ENCODE measurements at regions not wholly inside any gene's neighbourhood (a gene's known extent, or its start where the extent isn't known, plus 50 kb on each side); places are given as distances from the start of the nearest gene placed in this dataset.
"Not testable (repeated sequence)": the region's sequence is repeated elsewhere in the genome, so short reads cannot be mapped to it uniquely, and the experiment has no call there.

GRCh38 chr16:26396511-26397235, 670.1 kb upstream of the C16orf82 start:
- Mint-ChIP-seq H3K4me3 (no peak overlapping the region), H3K36me3 (ENCODE audit: low read depth) (no peaks in the 10 kb centered on the region), H3K9me3 (ENCODE audit: low read depth) (peaks cover 3% of the 10 kb centered on the region), H3K27ac (no peak overlapping the region), H3K27me3 (peaks cover 16% of the 10 kb centered on the region), H3K4me1 (no peaks in the 10 kb centered on the region)
- ATAC-seq (no peak), DNase-seq (no peak)
- ChIA-PET CTCF (no interaction called here), POLR2A (interaction anchor here (0.6 to 0.7 kb wide), 2 partner anchors 35 to 525 kb away, joined by 4 to 5 read pairs; no protein-coding TSS in a partner anchor)
- intact Hi-C loops (cut with DNase I, micrococcal nuclease), result no loop called here

- H3K27me3 Mint-ChIP-seq, result peaks cover 9% of the 10 kb centered on the region
- POLR2A ChIA-PET, result no interaction called here
- no peak for ATAC-seq
- H3K27ac Mint-ChIP-seq, result no peak overlapping the region
- no peaks in the 10 kb centered on the region for H3K4me1 Mint-ChIP-seq
- H3K36me3 Mint-ChIP-seq (ENCODE audit: low read depth), result no peaks in the 10 kb centered on the region
- no peak for DNase-seq
- H3K9me3 Mint-ChIP-seq (ENCODE audit: low read depth), result peaks cover 2% of the 10 kb centered on the region
- intact Hi-C loops (cut with DNase I, micrococcal nuclease), result no loop called here
- CTCF ChIA-PET, result no interaction called here
- H3K4me3 Mint-ChIP-seq, result no peak overlapping the region
These were observed 652.9 kb upstream of the C16orf82 start for GRCh38 chr16:26413780-26414179.

- DNase-seq; CTCF ChIA-PET; H3K27ac Mint-ChIP-seq; intact Hi-C loops (cut with DNase I, micrococcal nuclease); POLR2A ChIA-PET; ATAC-seq; H3K9me3 Mint-ChIP-seq (ENCODE audit: low read depth); H3K36me3 Mint-ChIP-seq (ENCODE audit: low read depth); H3K27me3 Mint-ChIP-seq; H3K4me3 Mint-ChIP-seq; H3K4me1 Mint-ChIP-seq: not testable (repeated sequence)
These were observed 647.3 kb upstream of the C16orf82 start for GRCh38 chr16:26419458-26419857.

GRCh38 chr16:26430618-26431017, 636.1 kb upstream of the C16orf82 start:
- Mint-ChIP-seq H3K4me1 (no peaks in the 10 kb centered on the region), H3K36me3 (ENCODE audit: low read depth) (no peaks in the 10 kb centered on the region)
- CTCF ChIA-PET, result no interaction called here

GRCh38 chr16:26433807-26434206, 632.9 kb upstream of the C16orf82 start:
- intact Hi-C loops (cut with DNase I, micrococcal nuclease), result no loop called here
- H3K9me3 Mint-ChIP-seq (ENCODE audit: low read depth), result peaks cover 5% of the 10 kb centered on the region

More at GRCh38 chr16:26430618-26431017, 636.1 kb upstream of the C16orf82 start:
- peaks cover 8% of the 10 kb centered on the region for H3K27me3 Mint-ChIP-seq
- H3K9me3 Mint-ChIP-seq (ENCODE audit: low read depth), result peaks cover 5% of the 10 kb centered on the region
- H3K4me3 Mint-ChIP-seq, result no peak overlapping the region
- no peak for DNase-seq
- intact Hi-C loops (cut with DNase I, micrococcal nuclease), result no loop called here
- H3K27ac Mint-ChIP-seq, result no peak overlapping the region
- no peak for ATAC-seq
- POLR2A ChIA-PET, result no interaction called here

GRCh38 chr16:26441178-26441577, 625.5 kb upstream of the C16orf82 start:
- intact Hi-C loops (cut with DNase I, micrococcal nuclease), result no loop called here
- DNase-seq (no peak), ATAC-seq (no peak)
- ChIA-PET POLR2A (no interaction called here), CTCF (no interaction called here)
- Mint-ChIP-seq H3K4me3 (no peak overlapping the region), H3K36me3 (ENCODE audit: low read depth) (no peaks in the 10 kb centered on the region), H3K27ac (no peak overlapping the region), H3K4me1 (no peaks in the 10 kb centered on the region), H3K9me3 (ENCODE audit: low read depth) (no peaks in the 10 kb centered on the region), H3K27me3 (peaks cover 10% of the 10 kb centered on the region)

More at GRCh38 chr16:26433807-26434206, 632.9 kb upstream of the C16orf82 start:
- no peak for DNase-seq
- no peak overlapping the region for H3K4me3 Mint-ChIP-seq
- ChIA-PET CTCF (no interaction called here), POLR2A (no interaction called here)
- no peaks in the 10 kb centered on the region for H3K4me1 Mint-ChIP-seq
- H3K27me3 Mint-ChIP-seq, result peaks cover 6% of the 10 kb centered on the region
- no peak for ATAC-seq
- H3K36me3 Mint-ChIP-seq (ENCODE audit: low read depth), result no peaks in the 10 kb centered on the region
- H3K27ac Mint-ChIP-seq, result no peak overlapping the region

- no peak for ATAC-seq
- Mint-ChIP-seq H3K9me3 (ENCODE audit: low read depth) (no peaks in the 10 kb centered on the region), H3K27ac (no peak overlapping the region), H3K4me1 (no peaks in the 10 kb centered on the region), H3K4me3 (no peak overlapping the region), H3K36me3 (ENCODE audit: low read depth) (no peaks in the 10 kb centered on the region), H3K27me3 (peaks cover 10% of the 10 kb centered on the region)
- intact Hi-C loops (cut with DNase I, micrococcal nuclease), result no loop called here
- ChIA-PET POLR2A (no interaction called here), CTCF (interaction anchor here (1.0 kb wide), 1 partner anchor 9 kb away, joined by 3 read pairs; no protein-coding TSS in a partner anchor)
- DNase-seq, result no peak
These were observed 624.4 kb upstream of the C16orf82 start for GRCh38 chr16:26442321-26442720.

- no peak for DNase-seq
- H3K9me3 Mint-ChIP-seq (ENCODE audit: low read depth), result no peaks in the 10 kb centered on the region
- POLR2A ChIA-PET, result no interaction called here
- intact Hi-C loops (cut with DNase I, micrococcal nuclease), result no loop called here
- H3K4me1 Mint-ChIP-seq, result no peaks in the 10 kb centered on the region
- H3K27ac Mint-ChIP-seq, result no peak overlapping the region
- no peak overlapping the region for H3K4me3 Mint-ChIP-seq
- ATAC-seq, result no peak
- no peaks in the 10 kb centered on the region for H3K36me3 Mint-ChIP-seq (ENCODE audit: low read depth)
- peaks cover 2% of the 10 kb centered on the region for H3K27me3 Mint-ChIP-seq
- CTCF ChIA-PET, result no interaction called here
These were observed 619.2 kb upstream of the C16orf82 start for GRCh38 chr16:26447570-26447969.

GRCh38 chr16:26453215-26453614, 613.5 kb upstream of the C16orf82 start:
- no peaks in the 10 kb centered on the region for H3K4me1 Mint-ChIP-seq
- H3K36me3 Mint-ChIP-seq (ENCODE audit: low read depth), result no peaks in the 10 kb centered on the region
- POLR2A ChIA-PET, result no interaction called here

GRCh38 chr16:26454102-26454501, 612.6 kb upstream of the C16orf82 start:
- CTCF ChIA-PET, result interaction anchor here (0.9 kb wide), 1 partner anchor 8 kb away, joined by 3 read pairs; no protein-coding TSS in a partner anchor

More at GRCh38 chr16:26453215-26453614, 613.5 kb upstream of the C16orf82 start:
- no peak overlapping the region for H3K27ac Mint-ChIP-seq
- peaks cover 11% of the 10 kb centered on the region for H3K27me3 Mint-ChIP-seq
- CTCF ChIA-PET, result interaction anchor here (0.5 to 0.8 kb wide), 3 partner anchors 193 to 905 kb away, joined by 3 read pairs; no protein-coding TSS in a partner anchor
- H3K9me3 Mint-ChIP-seq (ENCODE audit: low read depth), result no peaks in the 10 kb centered on the region
- intact Hi-C loops (cut with DNase I, micrococcal nuclease), result loop anchor here in 1 of 2 experiments (2.0 kb wide), 1 partner anchor 614 kb away; no protein-coding TSS in a partner anchor
- H3K4me3 Mint-ChIP-seq, result no peak overlapping the region
- DNase-seq (no peak), ATAC-seq (no peak)

GRCh38 chr16:26456074-26456473, 610.7 kb upstream of the C16orf82 start:
- Mint-ChIP-seq H3K27ac (no peak overlapping the region), H3K4me3 (no peak overlapping the region), H3K27me3 (peaks cover 17% of the 10 kb centered on the region), H3K36me3 (ENCODE audit: low read depth) (no peaks in the 10 kb centered on the region), H3K9me3 (ENCODE audit: low read depth) (no peaks in the 10 kb centered on the region), H3K4me1 (no peaks in the 10 kb centered on the region)
- intact Hi-C loops (cut with DNase I, micrococcal nuclease), result no loop called here
- POLR2A ChIA-PET, result no interaction called here
- no peak for ATAC-seq
- CTCF ChIA-PET, result interaction anchor here (0.7 kb wide), 1 partner anchor 634 kb away, joined by 3 read pairs; no protein-coding TSS in a partner anchor
- DNase-seq, result no peak

More at GRCh38 chr16:26454102-26454501, 612.6 kb upstream of the C16orf82 start:
- POLR2A ChIA-PET, result interaction anchor here (0.5 kb wide), 1 partner anchor 226 kb away, joined by 3 read pairs; no protein-coding TSS in a partner anchor
- no peak overlapping the region for H3K4me3 Mint-ChIP-seq
- no peaks in the 10 kb centered on the region for H3K9me3 Mint-ChIP-seq (ENCODE audit: low read depth)
- ATAC-seq (peak; percentile 51), DNase-seq (peak; percentile 13)
- intact Hi-C loops (cut with DNase I, micrococcal nuclease), result no loop called here
- H3K36me3 Mint-ChIP-seq (ENCODE audit: low read depth), result no peaks in the 10 kb centered on the region
- no peak overlapping the region for H3K27ac Mint-ChIP-seq
- H3K27me3 Mint-ChIP-seq, result peaks cover 14% of the 10 kb centered on the region
- no peaks in the 10 kb centered on the region for H3K4me1 Mint-ChIP-seq

- intact Hi-C loops (cut with DNase I, micrococcal nuclease), result no loop called here
- no peak overlapping the region for H3K4me3 Mint-ChIP-seq
- no peaks in the 10 kb centered on the region for H3K4me1 Mint-ChIP-seq
- H3K36me3 Mint-ChIP-seq (ENCODE audit: low read depth), result no peaks in the 10 kb centered on the region
- no peak for ATAC-seq
- ChIA-PET CTCF (interaction anchor here (0.6 kb wide), 2 partner anchors 18 to 150 kb away, joined by 4 read pairs; no protein-coding TSS in a partner anchor), POLR2A (no interaction called here)
- no peak overlapping the region for H3K27ac Mint-ChIP-seq
- no peak for DNase-seq
- H3K27me3 Mint-ChIP-seq, result peaks cover 21% of the 10 kb centered on the region
- H3K9me3 Mint-ChIP-seq (ENCODE audit: low read depth), result no peaks in the 10 kb centered on the region
These were observed 609.6 kb upstream of the C16orf82 start for GRCh38 chr16:26457095-26457494.
